ENCODE measurements at regions not wholly inside any gene's neighbourhood (a gene's known extent, or its start where the extent isn't known, plus 50 kb on each side); places are given as distances from the start of the nearest gene placed in this dataset.

DNA sequence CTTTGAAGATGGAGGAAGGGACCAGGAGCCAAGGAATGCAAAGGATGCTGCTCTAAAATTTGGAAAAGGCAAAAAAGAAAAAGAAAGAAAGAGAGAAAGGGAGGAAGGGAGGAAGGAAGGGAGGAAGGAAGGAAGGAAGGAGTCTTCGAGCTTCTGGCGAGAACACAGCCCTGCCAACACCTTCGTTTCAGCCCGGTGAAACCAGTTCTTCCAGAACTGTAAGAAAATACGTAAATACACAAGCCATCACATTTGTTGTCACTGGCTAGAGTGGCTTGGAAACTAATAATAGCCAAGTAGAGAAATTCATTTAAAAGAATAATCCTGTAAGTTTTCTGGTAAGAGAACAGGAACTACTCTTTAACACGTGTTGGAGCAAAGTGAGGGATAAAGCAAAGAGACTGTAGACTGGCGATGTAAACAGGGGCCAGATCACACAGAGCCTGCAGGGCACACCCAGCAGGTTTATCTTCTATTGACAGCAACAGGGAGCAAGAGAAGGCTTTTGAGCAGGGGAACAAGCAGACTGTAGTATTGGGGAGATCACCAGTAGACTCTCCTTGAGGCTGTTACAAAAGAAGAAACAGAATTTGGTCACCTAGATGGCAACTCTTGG lies 188.7 kb upstream of the MPHOSPH6 start:
- DNase-seq (ENCODE audit: low spot score), result no peak

- DNase-seq (ENCODE audit: low spot score), result no peak
These were observed 188.1 kb upstream of the MPHOSPH6 start for GRCh38 chr16:82358161-82358560.

GRCh38 chr16:82357237-82357636 lies 187.2 kb upstream of the MPHOSPH6 start:
- no peak for DNase-seq (ENCODE audit: low spot score)

GRCh38 chr16:82350560-82350959 lies 180.5 kb upstream of the MPHOSPH6 start:
- no peak for DNase-seq (ENCODE audit: low spot score)

- DNase-seq (ENCODE audit: low spot score), result no peak
These were observed 175.3 kb upstream of the MPHOSPH6 start for GRCh38 chr16:82345318-82345717.

DNA sequence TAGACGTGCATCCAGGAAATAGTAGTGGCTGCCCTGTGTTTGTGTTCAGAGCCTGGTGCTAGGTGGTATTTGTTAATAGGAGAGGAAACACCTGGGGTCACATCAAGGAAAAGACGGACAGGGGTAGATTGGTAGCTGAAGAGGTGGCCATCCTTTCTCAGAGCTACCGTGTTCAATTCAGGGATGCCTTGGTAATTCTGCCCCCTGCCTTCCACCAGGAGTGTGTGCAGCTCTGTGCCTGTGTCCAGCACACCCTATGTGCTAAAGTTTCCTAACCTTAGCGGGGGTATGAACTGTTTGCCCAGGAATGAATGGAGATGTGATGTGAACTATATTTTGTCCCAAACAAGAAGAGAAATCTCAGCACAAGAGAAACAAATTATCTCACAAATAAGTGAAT lies 174.1 kb upstream of the MPHOSPH6 start:
- DNase-seq (ENCODE audit: low spot score), result no peak

DNA sequence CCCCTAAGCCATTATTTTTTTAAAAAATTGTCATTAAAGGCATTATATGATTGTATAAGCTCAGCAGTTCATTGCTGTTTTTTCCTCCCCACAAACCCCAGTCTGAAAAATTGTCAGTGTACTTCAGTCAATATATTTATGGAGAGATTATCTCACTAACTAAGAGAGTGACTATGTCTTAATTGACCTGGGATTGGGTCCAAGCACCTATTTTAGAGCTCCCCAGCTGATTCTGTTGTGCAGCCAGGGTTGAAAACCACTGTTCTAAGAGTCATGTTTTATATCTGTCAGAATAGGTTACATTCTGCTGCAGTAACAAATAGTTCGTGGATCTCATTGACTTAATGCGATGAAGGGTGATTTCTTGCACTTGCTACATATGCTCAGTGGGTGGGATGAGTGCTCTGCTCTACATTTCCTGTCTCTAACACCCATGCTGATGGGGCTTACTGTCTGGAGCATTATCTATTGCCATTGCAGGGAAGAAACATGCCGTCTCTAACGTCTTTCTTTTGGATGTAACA lies 171.2 kb upstream of the MPHOSPH6 start:
- DNase-seq (ENCODE audit: low spot score), result no peak

- no peak for DNase-seq (ENCODE audit: low spot score)
These were observed 170.5 kb upstream of the MPHOSPH6 start for GRCh38 chr16:82340531-82340930.

DNA sequence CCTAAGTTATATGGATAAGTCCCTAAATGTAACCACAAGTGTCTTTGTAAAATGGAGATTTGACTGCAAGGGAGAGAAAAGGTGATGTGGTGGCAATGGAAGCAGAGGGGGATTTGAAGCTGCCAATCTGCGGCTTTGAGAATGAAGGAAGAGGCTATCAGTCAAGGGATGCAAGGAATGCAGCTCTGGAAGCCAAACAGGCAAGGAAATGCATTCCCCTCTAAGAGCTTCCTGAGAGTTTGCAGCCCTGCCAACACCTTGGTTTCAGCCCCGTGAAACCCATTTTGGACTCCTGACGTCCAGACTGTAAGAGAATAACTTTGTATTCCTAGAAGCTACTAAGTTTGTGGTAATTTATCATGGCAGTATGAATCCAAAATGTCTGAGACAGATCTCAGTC lies 167.3 kb upstream of the MPHOSPH6 start:
- no peak for DNase-seq (ENCODE audit: low spot score)

DNA sequence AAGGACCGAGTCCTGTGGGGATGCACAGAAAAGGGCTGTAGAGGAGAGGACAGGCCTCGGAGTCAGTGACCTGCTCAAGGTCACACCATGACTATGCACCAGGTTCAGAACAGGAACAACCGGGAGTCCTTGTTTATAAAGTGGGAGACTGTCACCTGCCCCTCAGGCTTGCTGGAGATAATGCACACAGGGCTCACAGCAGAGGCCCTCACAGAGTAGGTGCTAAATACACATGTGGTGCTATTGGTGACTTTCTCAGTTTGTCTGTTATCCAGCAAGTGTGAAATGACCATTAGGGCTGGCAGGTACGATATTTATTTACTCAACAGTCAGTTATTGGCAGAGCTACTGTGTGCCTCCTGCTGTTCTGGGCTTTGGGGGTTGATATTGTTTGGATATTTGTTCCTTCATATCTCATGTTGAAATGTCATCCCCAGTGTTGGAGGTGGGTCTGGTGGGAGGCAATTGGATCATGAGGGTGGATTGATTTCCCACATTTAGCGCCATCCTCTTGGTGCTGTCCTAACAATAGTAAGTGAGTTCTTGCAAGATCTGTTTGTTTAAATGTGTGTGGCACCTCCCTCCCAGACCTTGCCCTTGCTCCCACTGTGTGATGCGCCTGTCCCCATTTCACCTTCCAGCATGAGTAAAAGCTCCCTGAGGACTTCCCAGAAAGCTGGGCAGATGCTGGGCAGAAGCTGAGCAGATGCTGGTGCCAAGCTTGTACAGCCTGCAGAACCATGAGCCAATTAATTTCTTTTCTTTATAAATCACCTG lies 162.1 kb upstream of the MPHOSPH6 start:
- no peak for DNase-seq (ENCODE audit: low spot score)

- no peak for DNase-seq (ENCODE audit: low spot score)
These were observed 161.4 kb upstream of the MPHOSPH6 start for GRCh38 chr16:82331397-82331796.

GRCh38 chr16:82329504-82330192 lies 159.6 kb upstream of the MPHOSPH6 start:
- DNase-seq (ENCODE audit: low spot score), result no peak

GRCh38 chr16:82328881-82329469 lies 159.0 kb upstream of the MPHOSPH6 start:
- no peak for DNase-seq (ENCODE audit: low spot score)

DNA sequence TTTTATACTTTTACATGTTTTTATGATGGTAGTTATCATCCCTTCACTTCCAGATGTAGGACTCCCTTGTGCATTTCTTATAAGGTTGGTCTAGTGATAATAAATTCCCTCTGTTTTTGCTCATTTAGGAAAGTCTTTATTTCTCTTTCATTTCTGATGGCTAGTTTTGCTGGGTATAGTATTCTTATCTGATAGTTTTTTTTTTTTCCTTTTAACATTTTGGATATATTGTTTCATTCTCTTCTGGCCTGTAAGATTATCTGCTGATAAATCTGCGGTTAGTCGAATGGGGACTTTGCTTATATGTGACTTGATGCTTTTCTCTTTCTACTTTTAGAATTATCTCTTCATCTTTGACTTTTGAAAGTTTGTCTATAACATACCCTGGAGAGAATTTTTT lies 153.1 kb upstream of the MPHOSPH6 start:
- no peak for DNase-seq (ENCODE audit: low spot score)

DNA sequence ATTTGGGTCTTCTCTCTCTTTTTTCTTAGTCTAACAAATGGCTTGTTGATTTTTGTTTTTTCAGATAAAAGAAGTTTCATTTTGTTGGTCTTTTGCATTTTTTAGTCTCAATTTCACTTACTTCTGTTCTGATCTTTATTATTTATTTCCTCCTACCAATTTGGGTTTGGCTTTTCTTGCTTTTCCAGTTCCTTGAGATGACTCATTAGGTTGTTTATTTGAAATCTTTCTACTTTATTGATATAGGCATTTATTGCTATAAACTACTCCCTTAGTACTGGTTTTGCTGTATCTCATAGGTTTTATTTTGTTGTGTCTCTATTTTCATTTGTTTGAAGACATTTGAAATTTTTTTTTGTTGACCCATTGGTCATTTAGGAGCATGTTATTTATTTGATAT lies 152.2 kb upstream of the MPHOSPH6 start:
- DNase-seq (ENCODE audit: low spot score), result no peak

DNA sequence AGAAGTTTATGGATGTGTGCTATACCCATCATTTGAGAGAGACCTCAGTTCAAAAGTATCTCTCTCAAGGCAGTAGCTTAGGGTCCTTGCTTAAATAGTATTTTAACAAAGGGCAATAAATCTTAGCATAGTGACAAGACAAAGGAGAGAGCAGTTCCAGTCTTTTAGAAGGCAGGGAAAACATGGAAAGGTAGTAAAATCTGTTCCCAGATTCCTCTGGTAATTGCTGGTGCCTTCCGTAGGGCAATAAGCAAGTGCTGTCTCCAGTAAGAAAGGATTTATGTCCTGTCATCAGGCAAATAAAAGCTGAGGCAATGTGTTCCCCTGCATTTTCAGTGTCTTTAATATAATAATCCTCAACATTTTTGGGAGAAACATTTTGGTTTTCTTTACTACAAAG lies 149.0 kb upstream of the MPHOSPH6 start:
- no peak for DNase-seq (ENCODE audit: low spot score)

GRCh38 chr16:82317411-82318167 lies 147.6 kb upstream of the MPHOSPH6 start:
- no peak for DNase-seq (ENCODE audit: low spot score)

GRCh38 chr16:82313754-82314153 lies 143.7 kb upstream of the MPHOSPH6 start:
- DNase-seq (ENCODE audit: low spot score), result no peak

DNA sequence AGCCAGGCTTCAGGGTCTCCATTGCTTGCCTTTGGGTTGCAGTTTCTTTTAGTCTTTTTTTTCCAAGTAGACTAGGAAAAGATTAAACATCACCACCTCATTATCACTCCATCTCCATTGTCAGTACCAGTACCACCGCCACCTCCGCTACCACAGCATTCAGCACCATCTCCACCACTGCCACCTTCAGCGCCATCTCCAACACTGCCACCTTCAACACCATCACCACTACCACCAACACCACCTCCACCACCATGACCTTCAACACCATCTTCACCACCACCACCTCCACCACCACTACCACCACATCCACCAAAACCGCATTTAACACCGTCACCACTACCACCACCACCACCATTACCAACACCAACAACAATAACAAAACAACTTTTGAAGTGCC lies 141.5 kb upstream of the MPHOSPH6 start:
- DNase-seq (ENCODE audit: low spot score), result no peak

DNA sequence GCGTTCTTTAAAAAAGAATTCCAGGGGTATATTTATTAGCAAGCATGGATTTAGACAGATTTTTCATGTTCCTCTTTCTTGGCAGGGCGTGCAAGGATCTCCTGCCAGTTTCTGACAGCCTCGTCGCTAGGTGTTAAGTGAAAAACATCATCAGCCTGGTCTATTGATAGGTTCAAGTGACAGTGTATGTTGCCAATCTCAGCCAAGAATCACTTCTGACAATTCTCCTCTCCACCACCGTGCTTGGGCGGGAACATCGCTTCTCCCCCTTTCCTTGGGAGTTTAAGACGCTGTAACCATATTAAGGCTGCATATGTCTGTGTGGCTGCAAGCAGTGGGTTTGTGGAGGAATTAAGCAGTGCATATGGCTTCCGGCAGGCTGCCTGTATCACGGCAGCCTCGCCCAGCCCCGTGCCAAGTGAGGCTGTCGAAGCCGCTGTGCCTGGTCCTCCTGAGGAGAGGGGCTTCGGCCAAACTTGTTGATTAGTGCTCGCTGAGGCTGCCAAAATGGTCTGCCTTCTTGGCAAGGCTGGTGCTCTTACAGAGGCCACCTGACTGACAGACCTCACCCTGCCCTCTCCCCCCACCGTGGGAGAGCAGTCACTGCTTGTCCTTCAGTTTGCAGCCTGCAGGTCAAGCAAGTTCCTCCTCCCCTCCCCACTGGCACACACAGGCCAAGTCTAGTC lies 132.2 kb upstream of the MPHOSPH6 start:
- DNase-seq (ENCODE audit: low spot score), result no peak

DNA sequence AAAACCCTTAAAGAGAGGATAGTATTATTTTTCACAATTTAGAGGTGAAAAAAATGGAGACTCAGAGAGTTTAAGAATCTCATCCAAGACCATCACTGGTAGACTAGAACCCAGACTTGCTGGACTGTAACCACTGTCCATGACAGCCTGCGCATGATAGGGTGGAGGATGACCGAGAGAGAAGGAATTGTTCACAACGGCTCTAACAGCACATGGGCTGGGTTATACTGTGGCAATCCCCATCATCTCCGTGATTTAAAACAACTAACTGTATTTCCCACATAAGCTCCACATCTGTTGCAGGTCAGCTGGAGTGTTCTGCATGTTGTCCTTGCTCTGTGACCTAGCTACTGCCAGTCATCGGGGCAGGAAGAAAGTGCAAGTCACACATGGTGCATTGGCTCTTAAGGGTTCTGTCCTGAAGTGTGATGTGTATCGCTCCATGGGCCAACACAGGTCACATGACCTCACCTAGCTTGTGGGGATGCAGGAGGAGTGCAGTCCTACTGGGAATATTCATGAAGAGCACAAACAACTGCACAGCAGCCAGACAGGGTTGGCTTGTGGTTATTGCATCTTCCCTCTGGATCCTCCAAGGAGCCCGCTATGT lies 131.2 kb upstream of the MPHOSPH6 start:
- no peak for DNase-seq (ENCODE audit: low spot score)
